Stomach (tissue), 8 donors: ENCODE measurements at regions not wholly inside any gene's neighbourhood (a gene's known extent, or its start where the extent isn't known, plus 50 kb on each side); places are given as distances from the start of the nearest gene placed in this dataset.

Experiments used
- DNase-seq, 2 donors: peaks; one replicate each; pipeline versions ENCODE4 v3.0.0 to v3.0.0-alpha.2; 2013 to 2019
- H3K27ac ChIP-seq, 5 donors: fragments of 200-600 bp in 4 of 5; sonication (generic) in 4 of 5; one replicate each; pipeline ENCODE4 v1.5.1; 2013 to 2019; ENCODE audit warnings: mild to moderate bottlenecking in 1 of 5, moderate library complexity in 1 of 5
- H3K27me3 ChIP-seq, 3 donors: fragments of 200-600 bp; sonication (generic); one replicate each; pipeline ENCODE4 v1.5.1; 2017 to 2019; ENCODE audit warnings: mixed run types in 1 of 3
- H3K36me3 ChIP-seq, 4 donors: fragments of 200-600 bp; sonication (generic); 1 replicate in 3 of 4; 2 replicates in 1 of 4; pipeline ENCODE4 v1.5.1; 2016 to 2019
- H3K4me1 ChIP-seq, 4 donors: fragments of 200-600 bp; sonication (generic); one replicate each; pipeline ENCODE4 v1.5.1; 2016 to 2019
- H3K4me3 ChIP-seq, 4 donors: fragments of 200-600 bp; sonication (generic) in 3 of 4; one replicate each; pipeline ENCODE4 v1.5.1; 2016 to 2019; ENCODE audit warnings: mild to moderate bottlenecking in 1 of 4
- H3K9me3 ChIP-seq, 4 donors: fragments of 200-600 bp; sonication (generic); one replicate each; pipeline ENCODE4 v1.5.1; 2016 to 2019
- EP300 ChIP-seq: sonication (generic); formaldehyde crosslinking; IDR thresholded peaks from one replicate; pipeline ENCODE4 v1.6.1; 2017; ENCODE audit warnings: antibody characterized with exemption
- POLR2A ChIP-seq, 4 donors: fragments of 450-650 bp; IDR thresholded peaks; one replicate each; pipeline ENCODE4 v1.6.1; 2016; ENCODE audit warnings: antibody characterized with exemption in 4 of 4, control low read depth in 2 of 4, mild to moderate bottlenecking in 1 of 4, moderate library complexity in 1 of 4
- POLR2AphosphoS5 ChIP-seq, 3 donors: sonication (generic); formaldehyde crosslinking; IDR thresholded peaks; one replicate each; pipeline ENCODE4 v1.6.1; 2016; ENCODE audit warnings: antibody characterized with exemption in 3 of 3
- WGBS, 5 donors: extraction: QIAGEN DNeasy Blood & Tissue Kit in 3 of 5; methylation state at CpG; one replicate each; pipeline versions ENCODE4 v1.1.5 to v1.1.7; 2013 to 2018; 5-methylcytosine and 5-hydroxymethylcytosine counted together
- intact Hi-C: fragments of 100-400 bp; cut with DNase I; formaldehyde crosslinking; loops from one replicate; pipeline ENCODE4 v1.15.1; 2023; ENCODE audit warnings: low total_unique reads
- TF ChIP-seq, protein P1 (sequence below), 7 experiments: fragments of 450-650 bp in 4 of 7; fragments of 200-600 bp in 3 of 7; sonication (generic) in 3 of 7; IDR thresholded peaks; one replicate each; pipeline ENCODE4 v1.5.1; 2016 to 2019; ENCODE audit warnings: antibody characterized with exemption in 7 of 7, control low read depth in 2 of 7, mild to moderate bottlenecking in 1 of 7
- donor health status: healthy with polysubstance abuse.
- donor health status: Bipolar disorder and iron deficiency.
- donor health status: healthy.

DNA sequence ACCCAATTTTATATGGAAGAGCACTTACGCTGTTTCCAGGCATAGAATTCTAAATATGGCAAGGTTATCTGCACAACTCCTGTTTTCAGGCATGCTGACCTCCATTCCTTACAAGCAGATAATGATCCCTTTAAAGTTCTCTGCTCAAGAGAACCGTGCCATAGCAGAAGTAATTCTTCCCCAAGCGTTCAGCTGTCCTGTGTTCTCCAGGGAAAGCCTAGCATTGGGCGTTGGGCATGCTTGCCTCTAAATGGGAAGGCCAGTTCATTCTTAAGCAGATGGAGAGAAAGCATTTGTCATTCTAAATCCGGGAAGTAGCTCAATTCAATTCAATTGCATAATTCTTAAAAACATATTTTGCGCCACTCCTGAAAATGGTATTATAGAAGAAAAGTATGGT, 55.7 kb upstream of the EML4 start:
- H3K4me1 ChIP-seq: peaks cover 6 to 32% (median 20%) of the 10 kb centered on the region in 4 donors
- WGBS, 5 donors: 87 to 90% (median 88%) methylated on average over 6 of the region's 6 CpGs
- no peaks in the 10 kb centered on the region for H3K27me3 ChIP-seq
- intact Hi-C loops: no loop called here
- H3K36me3 ChIP-seq: no peaks in the 10 kb centered on the region
- DNase-seq: no peak
- no peak overlapping the region for H3K4me3 ChIP-seq
- no peaks in the 10 kb centered on the region for H3K9me3 ChIP-seq
- no peak overlapping the region for H3K27ac ChIP-seq
- TF ChIP-seq EP300: no peak
- TF ChIP-seq POLR2A (IDR thresholded peaks at IDR 0.05): no peak
- TF ChIP-seq POLR2AphosphoS5 (IDR thresholded peaks at IDR 0.05): no peak
- TF ChIP-seq, protein P1, sequence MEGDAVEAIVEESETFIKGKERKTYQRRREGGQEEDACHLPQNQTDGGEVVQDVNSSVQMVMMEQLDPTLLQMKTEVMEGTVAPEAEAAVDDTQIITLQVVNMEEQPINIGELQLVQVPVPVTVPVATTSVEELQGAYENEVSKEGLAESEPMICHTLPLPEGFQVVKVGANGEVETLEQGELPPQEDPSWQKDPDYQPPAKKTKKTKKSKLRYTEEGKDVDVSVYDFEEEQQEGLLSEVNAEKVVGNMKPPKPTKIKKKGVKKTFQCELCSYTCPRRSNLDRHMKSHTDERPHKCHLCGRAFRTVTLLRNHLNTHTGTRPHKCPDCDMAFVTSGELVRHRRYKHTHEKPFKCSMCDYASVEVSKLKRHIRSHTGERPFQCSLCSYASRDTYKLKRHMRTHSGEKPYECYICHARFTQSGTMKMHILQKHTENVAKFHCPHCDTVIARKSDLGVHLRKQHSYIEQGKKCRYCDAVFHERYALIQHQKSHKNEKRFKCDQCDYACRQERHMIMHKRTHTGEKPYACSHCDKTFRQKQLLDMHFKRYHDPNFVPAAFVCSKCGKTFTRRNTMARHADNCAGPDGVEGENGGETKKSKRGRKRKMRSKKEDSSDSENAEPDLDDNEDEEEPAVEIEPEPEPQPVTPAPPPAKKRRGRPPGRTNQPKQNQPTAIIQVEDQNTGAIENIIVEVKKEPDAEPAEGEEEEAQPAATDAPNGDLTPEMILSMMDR (IDR thresholded peaks at IDR 0.05): no peak

DNA sequence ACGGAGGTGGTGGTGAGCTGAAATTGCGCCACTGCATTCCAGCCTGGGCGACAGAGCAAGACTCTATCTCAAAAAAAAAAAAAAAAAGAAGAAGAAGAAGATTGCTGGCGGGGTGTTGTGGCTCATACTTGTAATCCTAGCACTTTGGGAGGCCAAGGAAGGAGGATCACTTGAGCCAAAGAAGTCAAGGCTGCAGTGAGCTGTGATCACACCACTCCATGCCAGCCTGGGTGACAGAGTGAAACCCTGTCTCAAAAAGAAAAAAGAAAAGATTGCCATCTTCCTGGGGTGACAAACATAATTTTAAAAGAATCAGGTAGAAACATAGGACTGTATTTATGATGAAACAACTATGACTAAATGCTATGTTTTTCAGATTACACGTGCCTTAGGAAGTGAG, 55.1 kb upstream of the EML4 start:
- intact Hi-C loops: no loop called here
- Histone ChIP-seq H3K27ac (no peak overlapping the region), H3K4me1 (peaks cover 6 to 35% (median 24%) of the 10 kb centered on the region in 4 donors), H3K27me3 (no peaks in the 10 kb centered on the region), H3K36me3 (no peaks in the 10 kb centered on the region), H3K9me3 (no peaks in the 10 kb centered on the region), H3K4me3 (no peak overlapping the region)
- TF ChIP-seq, protein P1 (IDR thresholded peaks at IDR 0.05): no peak
- TF ChIP-seq EP300 (no peak), POLR2AphosphoS5 (IDR thresholded peaks at IDR 0.05) (no peak)
- DNase-seq: no peak
- WGBS, 5 donors: 80 to 96% (median 91%) methylated on average over 5 of the region's 5 CpGs

DNA sequence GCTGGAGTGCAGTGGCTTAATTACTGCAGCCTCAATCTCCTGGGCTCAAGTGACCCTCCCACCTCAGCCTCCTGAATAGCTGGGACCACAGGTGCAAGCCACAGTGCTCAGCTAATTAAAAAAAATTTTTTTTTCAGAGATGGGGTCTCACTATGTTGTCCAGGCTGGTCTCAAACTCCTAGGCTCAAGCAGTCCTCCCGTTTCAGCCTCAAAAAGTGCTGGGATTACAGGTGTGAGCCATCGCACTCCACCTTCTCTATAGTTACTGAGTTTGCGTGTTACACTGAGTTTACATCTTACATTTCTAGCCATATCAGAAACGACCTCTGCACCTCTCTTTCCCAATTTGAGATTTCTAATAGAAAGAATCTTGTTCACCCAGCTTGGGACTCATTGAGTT, 53.6 kb upstream of the EML4 start:
- H3K4me3 ChIP-seq: no peak overlapping the region
- no peaks in the 10 kb centered on the region for H3K36me3 ChIP-seq
- no peak for DNase-seq
- no peaks in the 10 kb centered on the region for H3K27me3 ChIP-seq
- TF ChIP-seq POLR2AphosphoS5 (IDR thresholded peaks at IDR 0.05) (no peak), POLR2A (IDR thresholded peaks at IDR 0.05) (no peak), EP300 (no peak)
- TF ChIP-seq, protein P1 (IDR thresholded peaks at IDR 0.05): no peak
- peaks cover 3 to 28% (median 19%) of the 10 kb centered on the region in 4 donors for H3K4me1 ChIP-seq
- 84 to 91% (median 90%) methylated on average over 4 of the region's 4 CpGs for WGBS, 5 donors
- H3K9me3 ChIP-seq: no peaks in the 10 kb centered on the region
- no peak overlapping the region for H3K27ac ChIP-seq
- intact Hi-C loops: no loop called here

DNA sequence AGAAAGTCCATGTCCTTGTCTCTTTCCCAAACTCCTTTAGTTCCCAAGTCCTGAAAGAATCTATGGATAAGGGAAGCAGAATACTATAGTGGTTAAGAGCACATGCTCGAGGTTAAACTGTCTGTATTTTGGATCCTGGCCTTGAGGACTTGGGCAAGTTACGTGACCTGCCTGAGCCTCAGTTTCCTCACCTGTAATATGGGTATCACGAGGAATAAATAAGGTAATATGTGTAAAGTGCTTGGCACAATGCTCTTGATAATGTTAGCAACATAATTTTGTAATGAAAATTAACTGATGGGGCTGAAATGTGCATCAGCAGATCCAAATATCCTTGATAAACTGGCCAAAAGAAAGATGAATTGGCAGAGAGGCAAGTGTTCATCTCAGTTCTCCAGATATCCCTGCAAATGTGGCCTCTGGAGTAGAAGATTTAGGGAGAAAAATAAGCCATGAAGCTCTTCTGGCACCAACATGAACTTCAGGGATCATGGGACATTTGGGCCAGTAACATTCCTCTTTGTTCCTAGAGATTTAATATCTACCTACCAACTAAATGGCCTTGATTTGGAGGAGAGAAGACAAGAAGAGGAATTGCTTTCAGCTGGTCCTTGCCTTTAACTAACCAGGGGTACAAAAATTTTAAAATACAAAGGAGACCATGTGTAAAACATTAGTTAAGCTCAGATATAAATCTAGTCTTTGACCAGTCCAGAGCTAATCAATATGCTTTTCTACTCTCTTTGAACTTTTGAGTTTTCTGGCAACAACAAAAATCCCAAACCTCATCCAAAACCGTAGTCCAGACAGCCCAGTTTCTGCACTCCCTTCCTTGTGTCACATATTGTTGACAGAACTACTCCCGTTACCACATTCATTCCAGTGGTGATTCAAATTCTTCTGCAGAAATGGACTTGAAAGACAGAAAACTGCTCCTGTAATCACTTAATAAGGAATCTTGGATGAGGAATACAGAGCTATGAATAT, 52.7 kb upstream of the EML4 start:
- Histone ChIP-seq H3K36me3 (no peaks in the 10 kb centered on the region), H3K9me3 (no peaks in the 10 kb centered on the region), H3K4me1 (peaks cover 0 to 23% (median 15%) of the 10 kb centered on the region in 4 donors), H3K27ac (no peak overlapping the region), H3K27me3 (no peaks in the 10 kb centered on the region), H3K4me3 (no peak overlapping the region)
- 74 to 80% (median 76%) methylated on average over 5 of the region's 5 CpGs for whole genome bisulfite sequencing, 5 donors
- TF ChIP-seq POLR2AphosphoS5 (IDR thresholded peaks at IDR 0.05) (no peak), POLR2A (IDR thresholded peaks at IDR 0.05) (no peak), EP300 (no peak)
- TF ChIP-seq, protein P1 (IDR thresholded peaks at IDR 0.05): no peak
- DNase-seq: no peak
- intact Hi-C loops: no loop called here
